22Rv1 (cell line): ENCODE measurements at regions not wholly inside any gene's neighbourhood (a gene's known extent, or its start where the extent isn't known, plus 50 kb on each side); places are given as distances from the start of the nearest gene placed in this dataset.

Experiments
- CTCF ChIP-seq: fragments of 450-650 bp; IDR thresholded peaks from 2 replicates; pipeline ENCODE4 v1.5.1; 2017; ENCODE audit warnings: mild to moderate bottlenecking
- ZFX ChIP-seq: fragments of 450-650 bp; IDR thresholded peaks from 2 replicates; pipeline ENCODE4 v1.6.1; 2017; ENCODE audit warnings: antibody characterized with exemption, borderline replicate concordance

- TF ChIP-seq CTCF (no peak), ZFX (no peak)
Observed at GRCh38 chr2:163455815-163456214, 280.0 kb downstream of the FIGN start.
